Stimulated activated CD8-positive, alpha-beta memory T cell treated with anti-CD3 and anti-CD28 coated beads, Interleukin-15, amount 100 ng/mL, for 48 hours (primary cell): ENCODE measurements at regions not wholly inside any gene's neighbourhood (a gene's known extent, or its start where the extent isn't known, plus 50 kb on each side); places are given as distances from the start of the nearest gene placed in this dataset.

ENCODE experiments used
- DNase-seq, 2 donors: peaks; one replicate each; pipeline ENCODE4 v3.0.0-alpha.2; 2020; ENCODE audit warnings: low read depth in 2 of 2

GRCh38 chr16:80418517-80419355 is 122.1 kb upstream of the DYNLRB2 start:
- no peak for DNase-seq

GRCh38 chr16:80417706-80418271 is 123.0 kb upstream of the DYNLRB2 start:
- DNase-seq = no peak

- no peak for DNase-seq
These were observed 132.8 kb upstream of the DYNLRB2 start for GRCh38 chr16:80408014-80408413.

- DNase-seq = no peak
These were observed 133.4 kb upstream of the DYNLRB2 start for GRCh38 chr16:80407265-80407987.

GRCh38 chr16:80404847-80405246 is 135.9 kb upstream of the DYNLRB2 start:
- no peak for DNase-seq

- DNase-seq = no peak
These were observed 136.9 kb upstream of the DYNLRB2 start for GRCh38 chr16:80403894-80404293.

- DNase-seq = no peak
These were observed 149.8 kb upstream of the DYNLRB2 start for GRCh38 chr16:80390871-80391489.

- no peak for DNase-seq
These were observed 150.7 kb upstream of the DYNLRB2 start for GRCh38 chr16:80390046-80390445.

- no peak for DNase-seq
These were observed 151.5 kb upstream of the DYNLRB2 start for GRCh38 chr16:80389338-80389737.

- no peak for DNase-seq
These were observed 153.4 kb upstream of the DYNLRB2 start for GRCh38 chr16:80387318-80387921.

GRCh38 chr16:80384862-80385261 is 155.9 kb upstream of the DYNLRB2 start:
- DNase-seq = no peak

GRCh38 chr16:80380514-80380913 is 160.3 kb upstream of the DYNLRB2 start:
- no peak for DNase-seq

GRCh38 chr16:80377096-80377956 is 163.5 kb upstream of the DYNLRB2 start:
- DNase-seq = no peak

GRCh38 chr16:80375973-80376372 is 164.8 kb upstream of the DYNLRB2 start:
- DNase-seq = no peak

GRCh38 chr16:80375513-80375912 is 165.3 kb upstream of the DYNLRB2 start:
- DNase-seq = no peak

GRCh38 chr16:80372341-80372740 is 168.5 kb upstream of the DYNLRB2 start:
- DNase-seq = no peak

GRCh38 chr16:80369138-80369958 is 171.4 kb upstream of the DYNLRB2 start:
- DNase-seq = no peak

- DNase-seq = no peak
These were observed 173.6 kb upstream of the DYNLRB2 start for GRCh38 chr16:80367037-80367658.

GRCh38 chr16:80366023-80366422 is 174.8 kb upstream of the DYNLRB2 start:
- DNase-seq = no peak

- DNase-seq = no peak
These were observed 178.0 kb upstream of the DYNLRB2 start for GRCh38 chr16:80362816-80363215.
